ENCODE measurements at regions not wholly inside any gene's neighbourhood (a gene's known extent, or its start where the extent isn't known, plus 50 kb on each side); places are given as distances from the start of the nearest gene placed in this dataset.

GRCh38 chr20:63090682-63091571 is 84.2 kb upstream of the BHLHE23 start:
- TF ChIP-seq CTCF (conservative IDR thresholded peaks at IDR 0.05) (no peak), ZFX (IDR thresholded peaks at IDR 0.05) (no peak)

Measured in C4-2B (cell line).